ENCODE measurements at regions not wholly inside any gene's neighbourhood (a gene's known extent, or its start where the extent isn't known, plus 50 kb on each side); places are given as distances from the start of the nearest gene placed in this dataset.

DNA sequence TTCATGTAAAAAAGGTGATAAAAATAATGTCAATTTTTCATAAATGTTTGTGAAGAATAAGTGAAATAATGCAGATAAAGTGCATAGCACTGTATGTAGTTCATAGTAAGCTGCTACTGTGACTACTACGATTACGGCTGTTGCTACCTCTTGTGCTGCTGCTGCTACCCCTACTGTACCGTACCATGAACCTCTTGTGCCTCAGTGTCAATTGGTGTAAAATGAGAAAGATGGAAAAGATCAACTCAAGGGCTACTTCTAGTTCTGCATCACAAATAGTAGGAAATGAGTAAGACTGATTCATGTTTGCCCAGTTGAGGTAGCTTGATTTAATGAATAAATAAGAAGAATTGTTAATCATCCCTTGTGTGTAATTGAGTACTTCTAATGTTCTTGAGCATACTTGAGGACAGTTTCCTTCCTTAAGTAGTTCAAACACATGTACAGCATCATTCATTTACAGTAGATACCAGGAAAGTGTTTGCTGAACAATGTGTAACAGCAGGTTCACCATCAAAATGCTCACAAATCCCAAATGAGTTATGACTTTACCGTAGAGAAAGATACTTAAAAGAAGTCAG is 200.0 kb upstream of the ATP10B start:
- DNase-seq (ENCODE audit: low read depth, low spot score), result no peak
- no peak for TF ChIP-seq EZH2 (IDR thresholded peaks at IDR 0.05; ENCODE audit: low read length)
- TF ChIP-seq, protein P1, sequence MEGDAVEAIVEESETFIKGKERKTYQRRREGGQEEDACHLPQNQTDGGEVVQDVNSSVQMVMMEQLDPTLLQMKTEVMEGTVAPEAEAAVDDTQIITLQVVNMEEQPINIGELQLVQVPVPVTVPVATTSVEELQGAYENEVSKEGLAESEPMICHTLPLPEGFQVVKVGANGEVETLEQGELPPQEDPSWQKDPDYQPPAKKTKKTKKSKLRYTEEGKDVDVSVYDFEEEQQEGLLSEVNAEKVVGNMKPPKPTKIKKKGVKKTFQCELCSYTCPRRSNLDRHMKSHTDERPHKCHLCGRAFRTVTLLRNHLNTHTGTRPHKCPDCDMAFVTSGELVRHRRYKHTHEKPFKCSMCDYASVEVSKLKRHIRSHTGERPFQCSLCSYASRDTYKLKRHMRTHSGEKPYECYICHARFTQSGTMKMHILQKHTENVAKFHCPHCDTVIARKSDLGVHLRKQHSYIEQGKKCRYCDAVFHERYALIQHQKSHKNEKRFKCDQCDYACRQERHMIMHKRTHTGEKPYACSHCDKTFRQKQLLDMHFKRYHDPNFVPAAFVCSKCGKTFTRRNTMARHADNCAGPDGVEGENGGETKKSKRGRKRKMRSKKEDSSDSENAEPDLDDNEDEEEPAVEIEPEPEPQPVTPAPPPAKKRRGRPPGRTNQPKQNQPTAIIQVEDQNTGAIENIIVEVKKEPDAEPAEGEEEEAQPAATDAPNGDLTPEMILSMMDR (optimal IDR thresholded peaks at IDR 0.05 in 1 of 3, IDR thresholded peaks at IDR 0.05 in 1 of 3, conservative IDR thresholded peaks at IDR 0.05 in 1 of 3; ENCODE audit: extremely low read depth in 1 of 3, insufficient read depth in 2 of 3, low read length in 3 of 3), result no peak
- H3K9ac ChIP-seq (ENCODE audit: control insufficient read depth, extremely low read depth, insufficient read depth, low read length), result no peak overlapping the region
- no peak for FAIRE-seq
- no peaks in the 10 kb centered on the region for H3K27me3 ChIP-seq (ENCODE audit: control insufficient read depth, extremely low read depth, insufficient read depth, low read length)
- no peaks in the 10 kb centered on the region for H3K79me2 ChIP-seq (ENCODE audit: control insufficient read depth, insufficient read depth, low read length)
- no peaks in the 10 kb centered on the region for H3K36me3 ChIP-seq (ENCODE audit: control insufficient read depth in 2 of 2, extremely low read depth in 1 of 2, insufficient read depth in 2 of 2, low read length in 2 of 2)
- no peak overlapping the region for H3K4me2 ChIP-seq (ENCODE audit: control insufficient read depth, extremely low read depth, insufficient read depth, low read depth, low read length)
- H3K4me3 ChIP-seq (ENCODE audit: control insufficient read depth in 2 of 3, extremely low read depth in 1 of 3, insufficient read depth in 2 of 3, low read depth in 1 of 3, low read length in 3 of 3), result no peak overlapping the region
- H3K9me1 ChIP-seq (ENCODE audit: control insufficient read depth, extremely low read depth, insufficient read depth, low read length), result no peaks in the 10 kb centered on the region
- H3K27ac ChIP-seq (ENCODE audit: control insufficient read depth, insufficient read depth, low read length), result no peak overlapping the region
- dilution Hi-C loops (cut with MboI; ENCODE audit: extremely low pct_ligation_motif_present, low sequenced_read_pairs), result no loop called here
- no peak overlapping the region for H2AFZ ChIP-seq (ENCODE audit: control insufficient read depth, low read length)
- no peaks in the 10 kb centered on the region for H3K9me3 ChIP-seq (ENCODE audit: control insufficient read depth, low read depth, low read length)
- H3K4me1 ChIP-seq (ENCODE audit: control insufficient read depth, extremely low read depth, insufficient read depth, low read length), result no peaks in the 10 kb centered on the region
- no peaks in the 10 kb centered on the region for H4K20me1 ChIP-seq (ENCODE audit: control insufficient read depth, extremely low read depth, insufficient read depth, low read length)

DNA sequence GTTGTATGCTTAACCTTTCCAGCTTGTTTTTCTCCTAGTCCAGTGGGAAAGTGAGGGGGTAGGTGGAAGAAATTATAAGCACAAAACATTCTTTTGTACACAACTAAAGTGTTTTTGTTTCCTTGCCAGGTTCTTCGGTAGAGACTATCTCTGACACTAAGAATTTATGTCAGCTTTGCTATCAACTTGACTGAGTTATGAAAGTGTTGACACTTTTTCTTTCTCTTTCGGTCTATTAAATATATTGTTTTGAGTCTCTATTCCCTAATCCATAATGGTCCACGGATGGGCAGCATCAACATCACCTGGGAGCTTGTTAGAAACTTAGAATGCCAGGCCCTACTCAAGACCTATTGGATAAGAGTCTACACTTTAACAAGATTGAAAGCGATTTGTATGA is 195.0 kb upstream of the ATP10B start:
- H3K4me1 ChIP-seq (ENCODE audit: control insufficient read depth, extremely low read depth, insufficient read depth, low read length), result no peaks in the 10 kb centered on the region
- FAIRE-seq (no peak), DNase-seq (ENCODE audit: low read depth, low spot score) (no peak)
- H3K9me1 ChIP-seq (ENCODE audit: control insufficient read depth, extremely low read depth, insufficient read depth, low read length), result no peaks in the 10 kb centered on the region
- no peak overlapping the region for H2AFZ ChIP-seq (ENCODE audit: control insufficient read depth, low read length)
- no peak overlapping the region for H3K4me3 ChIP-seq (ENCODE audit: control insufficient read depth in 2 of 3, extremely low read depth in 1 of 3, insufficient read depth in 2 of 3, low read depth in 1 of 3, low read length in 3 of 3)
- H3K9ac ChIP-seq (ENCODE audit: control insufficient read depth, extremely low read depth, insufficient read depth, low read length), result no peak overlapping the region
- H3K9me3 ChIP-seq (ENCODE audit: control insufficient read depth, low read depth, low read length), result no peaks in the 10 kb centered on the region
- no peak overlapping the region for H3K4me2 ChIP-seq (ENCODE audit: control insufficient read depth, extremely low read depth, insufficient read depth, low read depth, low read length)
- dilution Hi-C loops (cut with MboI; ENCODE audit: extremely low pct_ligation_motif_present, low sequenced_read_pairs), result no loop called here
- no peaks in the 10 kb centered on the region for H4K20me1 ChIP-seq (ENCODE audit: control insufficient read depth, extremely low read depth, insufficient read depth, low read length)
- H3K79me2 ChIP-seq (ENCODE audit: control insufficient read depth, insufficient read depth, low read length), result no peaks in the 10 kb centered on the region
- H3K27me3 ChIP-seq (ENCODE audit: control insufficient read depth, extremely low read depth, insufficient read depth, low read length), result no peaks in the 10 kb centered on the region
- TF ChIP-seq, protein P1 (optimal IDR thresholded peaks at IDR 0.05 in 1 of 3, IDR thresholded peaks at IDR 0.05 in 1 of 3, conservative IDR thresholded peaks at IDR 0.05 in 1 of 3; ENCODE audit: extremely low read depth in 1 of 3, insufficient read depth in 2 of 3, low read length in 3 of 3), result no peak
- no peak for TF ChIP-seq EZH2 (IDR thresholded peaks at IDR 0.05; ENCODE audit: low read length)
- no peak overlapping the region for H3K27ac ChIP-seq (ENCODE audit: control insufficient read depth, insufficient read depth, low read length)
- no peaks in the 10 kb centered on the region for H3K36me3 ChIP-seq (ENCODE audit: control insufficient read depth in 2 of 2, extremely low read depth in 1 of 2, insufficient read depth in 2 of 2, low read length in 2 of 2)

Measured in keratinocyte (primary cell).